HFF-Myc (cell line): ENCODE measurements at regions not wholly inside any gene's neighbourhood (a gene's known extent, or its start where the extent isn't known, plus 50 kb on each side); places are given as distances from the start of the nearest gene placed in this dataset.
"Not testable (repeated sequence)": the region's sequence is repeated elsewhere in the genome, so short reads cannot be mapped to it uniquely, and the experiment has no call there.

Source experiments
- DNase-seq: peaks from one replicate; pipeline ENCODE4 v3.0.0-alpha.2; 2011; ENCODE audit warnings: low read depth; ENCODE audit errors: extremely low read depth
- H3K4me3 ChIP-seq: replicated peaks from 2 replicates; pipeline ENCODE4 v1.5.1; 2011; ENCODE audit warnings: low read depth, mild to moderate bottlenecking, control low read depth, low read length
- CTCF ChIP-seq: IDR thresholded peaks from 2 replicates; pipeline ENCODE4 v1.5.1; 2012; ENCODE audit warnings: mild to moderate bottlenecking, low read depth, low read length, control low read depth; ENCODE audit errors: missing control alignments

GRCh38 chr5:51712201-51712600 is 329.0 kb downstream of the ISL1 start:
- no peak for TF ChIP-seq CTCF
- DNase-seq, result no peak

GRCh38 chr5:51715445-51715844 is 332.2 kb downstream of the ISL1 start:
- DNase-seq, H3K4me3 ChIP-seq: not testable (repeated sequence)

More at GRCh38 chr5:51712201-51712600, 329.0 kb downstream of the ISL1 start:
- H3K4me3 ChIP-seq, result no peak overlapping the region

- H3K4me3 ChIP-seq, result no peak overlapping the region
- no peak for DNase-seq
- no peak for TF ChIP-seq CTCF
Measured at GRCh38 chr5:51731421-51732029, 348.3 kb downstream of the ISL1 start.

- no peak for TF ChIP-seq CTCF
- no peak for DNase-seq
- H3K4me3 ChIP-seq, result no peak overlapping the region
Measured at GRCh38 chr5:51732304-51732703, 349.1 kb downstream of the ISL1 start.

GRCh38 chr5:51734677-51735076 is 351.4 kb downstream of the ISL1 start:
- no peak overlapping the region for H3K4me3 ChIP-seq
- no peak for TF ChIP-seq CTCF
- no peak for DNase-seq

GRCh38 chr5:51746023-51746422 is 362.8 kb downstream of the ISL1 start:
- DNase-seq, result no peak
- H3K4me3 ChIP-seq, result no peak overlapping the region
- TF ChIP-seq CTCF, result no peak

- no peak overlapping the region for H3K4me3 ChIP-seq
- no peak for DNase-seq
- TF ChIP-seq CTCF, result no peak
Measured at GRCh38 chr5:51748647-51749046, 365.4 kb downstream of the ISL1 start.
